Hepatocyte (in vitro differentiated cells): ENCODE measurements at regions not wholly inside any gene's neighbourhood (a gene's known extent, or its start where the extent isn't known, plus 50 kb on each side); places are given as distances from the start of the nearest gene placed in this dataset.

Source experiments
- DNase-seq: peaks from one replicate; pipeline ENCODE4 v3.0.0-alpha.2; 2016; ENCODE audit warnings: low spot score
- H2AFZ ChIP-seq: fragments of 200-600 bp; sonication (generic); 2 replicates; pipeline ENCODE4 v1.6.0; 2016; ENCODE audit warnings: antibody characterized with exemption, mild to moderate bottlenecking
- H3K27ac ChIP-seq: fragments of 200-600 bp; sonication (generic); 2 replicates; pipeline ENCODE4 v1.5.1; 2016; ENCODE audit warnings: mild to moderate bottlenecking
- H3K27me3 ChIP-seq: fragments of 200-600 bp; sonication (generic); 2 replicates; pipeline ENCODE4 v1.6.1; 2016
- H3K36me3 ChIP-seq: fragments of 200-600 bp; sonication (generic); replicated peaks from 2 replicates; pipeline ENCODE4 v1.5.1; 2016; ENCODE audit warnings: low read depth; ENCODE audit not compliant: insufficient read depth
- H3K4me1 ChIP-seq: fragments of 200-600 bp; sonication (generic); 2 replicates; pipeline ENCODE4 v1.5.1; 2016; ENCODE audit warnings: mild to moderate bottlenecking, moderate library complexity; ENCODE audit not compliant: insufficient read depth
- H3K4me2 ChIP-seq: fragments of 200-600 bp; sonication (generic); 2 replicates; pipeline ENCODE4 v1.6.0; 2016
- H3K4me3 ChIP-seq: fragments of 200-600 bp; sonication (generic); 2 replicates; pipeline ENCODE4 v1.5.1; 2016; ENCODE audit warnings: mild to moderate bottlenecking
- H3K79me2 ChIP-seq: fragments of 200-600 bp; sonication (generic); 2 replicates; pipeline ENCODE4 v1.6.0; 2017; ENCODE audit warnings: mild to moderate bottlenecking
- H3K9me2 ChIP-seq: fragments of 200-600 bp; sonication (generic); replicated peaks from 2 replicates; pipeline ENCODE4 v1.6.0; 2017; ENCODE audit warnings: mild to moderate bottlenecking; ENCODE audit not compliant: insufficient read depth
- H3K9me3 ChIP-seq: fragments of 200-600 bp; sonication (generic); 2 replicates; pipeline ENCODE4 v1.5.1; 2016; ENCODE audit warnings: low read depth, mild to moderate bottlenecking
- H4K20me1 ChIP-seq: fragments of 200-600 bp; sonication (generic); 2 replicates; pipeline ENCODE4 v1.6.0; 2016; ENCODE audit warnings: mild to moderate bottlenecking; ENCODE audit not compliant: insufficient read depth, poor library complexity, severe bottlenecking
- CTCF ChIP-seq: fragments of 200-600 bp; sonication (generic); IDR thresholded peaks from 2 replicates; pipeline ENCODE4 v1.5.1; 2016; ENCODE audit warnings: antibody characterized with exemption, mild to moderate bottlenecking; ENCODE audit not compliant: poor library complexity
- EZH2 ChIP-seq: fragments of 200-600 bp; sonication (generic); IDR thresholded peaks from 2 replicates; pipeline ENCODE4 v1.6.1; 2016; ENCODE audit warnings: antibody characterized with exemption, mild to moderate bottlenecking, borderline replicate concordance
- EZH2phosphoT487 ChIP-seq: fragments of 200-600 bp; sonication (generic); IDR thresholded peaks from one replicate; pipeline ENCODE4 v1.6.1; 2018; ENCODE audit warnings: antibody characterized with exemption, mild to moderate bottlenecking, low read depth, moderate library complexity; ENCODE audit not compliant: unreplicated experiment, severe bottlenecking
- WGBS: methylation state at CpG from one replicate; pipeline ENCODE4 v1.1.6; 2016; ENCODE audit warnings: low lambda C conversion rate; ENCODE audit errors: missing lambda C conversion rate; 5-methylcytosine and 5-hydroxymethylcytosine counted together

GRCh38 chr16:80062361-80063030 is 462.0 kb upstream of the MAF start:
- WGBS: 79% methylated on average over 12 of the region's 12 CpGs
- Histone ChIP-seq H3K9me3 (no peaks in the 10 kb centered on the region), H3K36me3 (no peaks in the 10 kb centered on the region), H3K4me1 (peaks cover 16% of the 10 kb centered on the region), H4K20me1 (no peaks in the 10 kb centered on the region), H3K4me2 (no peak overlapping the region), H2AFZ (no peak overlapping the region), H3K27me3 (no peaks in the 10 kb centered on the region), H3K9me2 (no peaks in the 10 kb centered on the region), H3K79me2 (no peaks in the 10 kb centered on the region), H3K4me3 (no peak overlapping the region), H3K27ac (peak overlapping the region; percentile 54)
- TF ChIP-seq CTCF: no peak
- no peak for TF ChIP-seq EZH2
- no peak for TF ChIP-seq EZH2phosphoT487
- no peak for DNase-seq

- Histone ChIP-seq H3K4me2 (no peak overlapping the region), H3K27me3 (no peaks in the 10 kb centered on the region), H3K4me3 (no peak overlapping the region), H3K79me2 (no peaks in the 10 kb centered on the region), H3K9me3 (no peaks in the 10 kb centered on the region), H4K20me1 (no peaks in the 10 kb centered on the region), H3K9me2 (no peaks in the 10 kb centered on the region), H3K27ac (no peak overlapping the region), H2AFZ (no peak overlapping the region), H3K36me3 (no peaks in the 10 kb centered on the region), H3K4me1 (peaks cover 11% of the 10 kb centered on the region)
- no peak for DNase-seq
- TF ChIP-seq CTCF (no peak), EZH2phosphoT487 (no peak), EZH2 (no peak)
- WGBS: 96% methylated on average over 3 of the region's 3 CpGs
Measured at GRCh38 chr16:80060470-80060869, 459.9 kb upstream of the MAF start.

- 81% methylated on average over 3 of the region's 3 CpGs for WGBS
- Histone ChIP-seq H3K4me1 (peaks cover 11% of the 10 kb centered on the region), H3K4me2 (no peak overlapping the region), H4K20me1 (no peaks in the 10 kb centered on the region), H3K4me3 (no peak overlapping the region), H3K36me3 (no peaks in the 10 kb centered on the region), H2AFZ (no peak overlapping the region), H3K9me2 (no peaks in the 10 kb centered on the region), H3K27ac (no peak overlapping the region), H3K79me2 (no peaks in the 10 kb centered on the region), H3K9me3 (no peaks in the 10 kb centered on the region), H3K27me3 (no peaks in the 10 kb centered on the region)
- no peak for DNase-seq
- no peak for TF ChIP-seq EZH2
Measured at GRCh38 chr16:80059836-80060235, 459.3 kb upstream of the MAF start.

- no peaks in the 10 kb centered on the region for H3K9me2 ChIP-seq
- peak overlapping the region; percentile 40 for H3K27ac ChIP-seq
- no peak overlapping the region for H3K4me2 ChIP-seq
- TF ChIP-seq EZH2: no peak
- TF ChIP-seq EZH2phosphoT487: no peak
- TF ChIP-seq CTCF: no peak
- H3K27me3 ChIP-seq: no peaks in the 10 kb centered on the region
- no peaks in the 10 kb centered on the region for H3K79me2 ChIP-seq
- H3K36me3 ChIP-seq: no peaks in the 10 kb centered on the region
- 54% methylated on average over 9 of the region's 9 CpGs for WGBS
- peaks cover 2% of the 10 kb centered on the region for H3K4me1 ChIP-seq
- no peaks in the 10 kb centered on the region for H4K20me1 ChIP-seq
- no peak overlapping the region for H3K4me3 ChIP-seq
- peak; percentile 44 for DNase-seq
- no peak overlapping the region for H2AFZ ChIP-seq
- H3K9me3 ChIP-seq: no peaks in the 10 kb centered on the region
Measured at GRCh38 chr16:80058214-80058613, 457.7 kb upstream of the MAF start.
